ENCODE measurements at regions not wholly inside any gene's neighbourhood (a gene's known extent, or its start where the extent isn't known, plus 50 kb on each side); places are given as distances from the start of the nearest gene placed in this dataset.

DNA sequence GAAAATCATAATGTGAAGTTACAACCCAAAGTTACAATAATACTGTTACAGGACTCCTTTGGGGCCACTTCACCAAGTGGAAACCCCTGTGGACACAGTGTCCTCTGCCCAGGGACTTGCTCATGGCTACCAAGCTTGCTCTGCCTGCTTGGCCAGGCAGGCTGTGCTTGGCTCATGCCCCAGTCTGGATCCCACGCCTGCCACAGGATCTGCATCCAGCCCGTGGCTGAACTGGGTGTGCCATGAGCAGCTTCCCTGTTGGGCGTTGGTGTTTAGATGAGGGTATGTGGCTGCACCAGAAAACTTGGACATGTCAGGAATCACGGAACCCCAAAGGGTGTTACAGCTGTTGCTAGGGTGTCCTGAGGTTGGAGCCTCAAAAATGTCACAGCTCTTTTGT is 820.9 kb downstream of the SLC6A15 start:
- TF ChIP-seq CTCF (IDR thresholded peaks at IDR 0.05) (no peak), POLR2AphosphoS5 (IDR thresholded peaks at IDR 0.05) (no peak), POLR2A (IDR thresholded peaks at IDR 0.05) (no peak)

Data from upper lobe of left lung (tissue), 4 donors.